SHP77 treated with DMSO at 0.1 percent for 48 hours (cell line): ENCODE measurements at regions not wholly inside any gene's neighbourhood (a gene's known extent, or its start where the extent isn't known, plus 50 kb on each side); places are given as distances from the start of the nearest gene placed in this dataset.

Experiments used
- DNase-seq: peaks from one replicate; lab custom pipeline; 2025; lab: John Stamatoyannopoulos, UW

- DNase-seq = no peak
Measured at GRCh38 chr5:153130296-153130695, 360.2 kb upstream of the GRIA1 start.

GRCh38 chr5:153135411-153135810 lies 355.1 kb upstream of the GRIA1 start:
- no peak for DNase-seq

- no peak for DNase-seq
Measured at GRCh38 chr5:153136910-153137614, 353.4 kb upstream of the GRIA1 start.

- peak; percentile 89 for DNase-seq
Measured at GRCh38 chr5:153147891-153148623, 342.4 kb upstream of the GRIA1 start.

GRCh38 chr5:153148624-153148976 lies 341.9 kb upstream of the GRIA1 start:
- DNase-seq = no peak

GRCh38 chr5:153151558-153151957 lies 338.9 kb upstream of the GRIA1 start:
- no peak for DNase-seq

- no peak for DNase-seq
Measured at GRCh38 chr5:153153086-153153485, 337.4 kb upstream of the GRIA1 start.

- DNase-seq = no peak
Measured at GRCh38 chr5:153157156-153157555, 333.3 kb upstream of the GRIA1 start.

- no peak for DNase-seq
Measured at GRCh38 chr5:153158608-153159007, 331.9 kb upstream of the GRIA1 start.

GRCh38 chr5:153159616-153160015 lies 330.9 kb upstream of the GRIA1 start:
- no peak for DNase-seq

GRCh38 chr5:153168241-153168640 lies 322.2 kb upstream of the GRIA1 start:
- DNase-seq = no peak

- DNase-seq = no peak
Measured at GRCh38 chr5:153187503-153187902, 303.0 kb upstream of the GRIA1 start.

GRCh38 chr5:153206361-153206760 lies 284.1 kb upstream of the GRIA1 start:
- DNase-seq = no peak

- DNase-seq = no peak
Measured at GRCh38 chr5:153209016-153209415, 281.5 kb upstream of the GRIA1 start.

GRCh38 chr5:153209687-153210086 lies 280.8 kb upstream of the GRIA1 start:
- DNase-seq = no peak

- DNase-seq = no peak
Measured at GRCh38 chr5:153211076-153211475, 279.4 kb upstream of the GRIA1 start.

- DNase-seq = no peak
Measured at GRCh38 chr5:153212471-153212870, 278.0 kb upstream of the GRIA1 start.

GRCh38 chr5:153222936-153223335 lies 267.5 kb upstream of the GRIA1 start:
- DNase-seq = no peak

GRCh38 chr5:153223376-153223775 lies 267.1 kb upstream of the GRIA1 start:
- no peak for DNase-seq

- no peak for DNase-seq
Measured at GRCh38 chr5:153224651-153225050, 265.8 kb upstream of the GRIA1 start.

GRCh38 chr5:153233933-153234332 lies 256.5 kb upstream of the GRIA1 start:
- no peak for DNase-seq

GRCh38 chr5:153236319-153236718 lies 254.2 kb upstream of the GRIA1 start:
- DNase-seq = no peak

GRCh38 chr5:153237671-153238332 lies 252.7 kb upstream of the GRIA1 start:
- no peak for DNase-seq
